D341Med (cell line): ENCODE measurements at regions not wholly inside any gene's neighbourhood (a gene's known extent, or its start where the extent isn't known, plus 50 kb on each side); places are given as distances from the start of the nearest gene placed in this dataset.
"Not testable (repeated sequence)": the region's sequence is repeated elsewhere in the genome, so short reads cannot be mapped to it uniquely, and the experiment has no call there.

Source experiments
- DNase-seq: peaks from one replicate; pipeline ENCODE4 v3.0.0; 2012; ENCODE audit warnings: low spot score

DNA sequence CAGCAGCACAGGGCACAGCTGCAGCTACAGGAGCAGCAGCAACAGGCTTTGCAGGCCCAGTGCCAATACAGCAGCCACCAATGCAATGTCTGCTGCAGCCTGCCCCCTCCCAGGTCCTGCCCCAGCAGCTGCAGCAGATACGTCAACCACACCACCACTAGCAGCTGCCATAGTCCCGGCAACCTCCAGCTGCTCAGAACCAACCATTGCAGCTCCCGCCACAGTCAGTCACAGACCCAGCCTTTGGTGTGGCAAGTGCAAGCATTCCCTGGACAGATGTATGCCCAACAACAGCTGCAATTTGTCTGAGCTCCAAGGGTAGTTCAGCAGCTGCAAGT, 53.3 kb upstream of the TUBA3E start:
- no peak for DNase-seq

DNA sequence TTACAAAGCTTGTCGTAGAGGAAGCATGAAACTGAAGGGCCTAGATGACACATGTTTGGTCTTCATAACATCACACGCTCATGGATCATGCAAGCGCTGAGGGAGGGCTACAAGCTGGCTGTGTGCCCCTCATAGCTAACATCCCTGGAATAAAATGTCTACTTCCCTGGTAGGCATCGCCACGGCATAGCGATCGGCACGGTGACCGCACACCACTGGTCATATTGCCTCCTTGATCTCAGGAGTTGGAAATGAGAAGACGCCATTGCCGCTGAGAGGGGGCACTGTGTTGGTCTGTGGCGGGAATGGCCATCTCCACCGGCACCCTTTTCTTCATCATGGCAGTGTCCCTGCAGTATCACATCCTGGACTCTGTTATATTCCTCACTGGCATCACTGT, 50.1 kb upstream of the TUBA3E start:
- not testable (repeated sequence) for DNase-seq
